Astrocyte of the cerebellum (primary cell): ENCODE measurements at regions not wholly inside any gene's neighbourhood (a gene's known extent, or its start where the extent isn't known, plus 50 kb on each side); places are given as distances from the start of the nearest gene placed in this dataset.

Experiments used
- DNase-seq: peaks from one replicate; pipeline ENCODE4 v3.0.0-alpha.2; 2011; ENCODE audit warnings: low read depth
- H3K4me3 ChIP-seq: 2 replicates; pipeline ENCODE4 v1.5.1; 2011; ENCODE audit warnings: mild to moderate bottlenecking, low read depth, low read length, moderate library complexity
- CTCF ChIP-seq: IDR thresholded peaks from 2 replicates; pipeline ENCODE4 v1.5.1; 2012; ENCODE audit warnings: low read length, low read depth, moderate library complexity, mild to moderate bottlenecking; ENCODE audit errors: missing control alignments
- in situ Hi-C: cut with HindIII; loops from 2 replicates; pipeline ENCODE4 v1.10.0; 2017; ENCODE audit warnings: low sequenced_read_pairs

- peak; percentile 26 for DNase-seq
- no peak overlapping the region for H3K4me3 ChIP-seq
- in situ Hi-C loops: no loop called here
- peak; percentile 14 for TF ChIP-seq CTCF
Observed at GRCh38 chr20:56957737-56958553, 308.5 kb downstream of the BMP7 start.

- DNase-seq: no peak
- H3K4me3 ChIP-seq: no peak overlapping the region
- peak; percentile 15 for TF ChIP-seq CTCF
- in situ Hi-C loops: no loop called here
Observed at GRCh38 chr20:56964901-56965300, 301.5 kb downstream of the BMP7 start.

GRCh38 chr20:56967916-56968315 is 298.5 kb downstream of the BMP7 start:
- no peak overlapping the region for H3K4me3 ChIP-seq
- in situ Hi-C loops: no loop called here
- TF ChIP-seq CTCF: no peak
- no peak for DNase-seq

- no peak for DNase-seq
- in situ Hi-C loops: no loop called here
- no peak overlapping the region for H3K4me3 ChIP-seq
- no peak for TF ChIP-seq CTCF
Observed at GRCh38 chr20:56968376-56969048, 297.9 kb downstream of the BMP7 start.

GRCh38 chr20:56974499-56975250 is 291.8 kb downstream of the BMP7 start:
- peak; percentile 88 for TF ChIP-seq CTCF
- DNase-seq: peak; percentile 43
- in situ Hi-C loops: no loop called here
- no peak overlapping the region for H3K4me3 ChIP-seq

- no peak for TF ChIP-seq CTCF
- in situ Hi-C loops: no loop called here
- no peak for DNase-seq
Observed at GRCh38 chr20:56975838-56976237, 290.6 kb downstream of the BMP7 start.

More at GRCh38 chr20:56975838-56976237, 290.6 kb downstream of the BMP7 start:
- no peak overlapping the region for H3K4me3 ChIP-seq
